ENCODE measurements at regions not wholly inside any gene's neighbourhood (a gene's known extent, or its start where the extent isn't known, plus 50 kb on each side); places are given as distances from the start of the nearest gene placed in this dataset.

DNA sequence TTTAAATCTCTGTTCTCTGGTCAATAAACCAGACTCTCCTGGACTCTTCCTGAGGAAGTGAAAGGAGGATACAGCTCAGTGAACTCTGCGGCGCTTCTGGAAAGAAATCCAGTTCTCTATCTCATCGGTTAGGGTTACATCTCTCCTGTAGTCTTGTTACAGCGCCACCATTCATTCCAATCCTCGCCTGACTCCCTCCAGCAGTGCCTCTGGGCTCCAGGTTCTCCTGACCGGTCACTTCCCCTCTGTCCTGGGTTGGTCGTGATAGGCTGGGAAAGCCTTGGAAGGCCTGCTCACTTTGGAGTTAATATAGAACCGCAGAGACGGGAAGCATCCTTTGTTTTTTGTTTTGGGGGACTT is 97.0 kb upstream of the STOX2 start (continued):
- TF ChIP-seq, protein P1, sequence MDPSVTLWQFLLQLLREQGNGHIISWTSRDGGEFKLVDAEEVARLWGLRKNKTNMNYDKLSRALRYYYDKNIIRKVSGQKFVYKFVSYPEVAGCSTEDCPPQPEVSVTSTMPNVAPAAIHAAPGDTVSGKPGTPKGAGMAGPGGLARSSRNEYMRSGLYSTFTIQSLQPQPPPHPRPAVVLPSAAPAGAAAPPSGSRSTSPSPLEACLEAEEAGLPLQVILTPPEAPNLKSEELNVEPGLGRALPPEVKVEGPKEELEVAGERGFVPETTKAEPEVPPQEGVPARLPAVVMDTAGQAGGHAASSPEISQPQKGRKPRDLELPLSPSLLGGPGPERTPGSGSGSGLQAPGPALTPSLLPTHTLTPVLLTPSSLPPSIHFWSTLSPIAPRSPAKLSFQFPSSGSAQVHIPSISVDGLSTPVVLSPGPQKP (IDR thresholded peaks at IDR 0.05; ENCODE audit: low read depth, low read length) = no peak
- TF ChIP-seq, protein P2, sequence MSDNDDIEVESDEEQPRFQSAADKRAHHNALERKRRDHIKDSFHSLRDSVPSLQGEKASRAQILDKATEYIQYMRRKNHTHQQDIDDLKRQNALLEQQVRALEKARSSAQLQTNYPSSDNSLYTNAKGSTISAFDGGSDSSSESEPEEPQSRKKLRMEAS (IDR thresholded peaks at IDR 0.05) = no peak
- TF ChIP-seq FOSL2 (IDR thresholded peaks at IDR 0.05) (no peak), FOSL2 (CRISPR knock-in tag; IDR thresholded peaks at IDR 0.05) (no peak), POLR2AphosphoS2 (conservative IDR thresholded peaks at IDR 0.05; ENCODE audit: low read length) (no peak)

DNA sequence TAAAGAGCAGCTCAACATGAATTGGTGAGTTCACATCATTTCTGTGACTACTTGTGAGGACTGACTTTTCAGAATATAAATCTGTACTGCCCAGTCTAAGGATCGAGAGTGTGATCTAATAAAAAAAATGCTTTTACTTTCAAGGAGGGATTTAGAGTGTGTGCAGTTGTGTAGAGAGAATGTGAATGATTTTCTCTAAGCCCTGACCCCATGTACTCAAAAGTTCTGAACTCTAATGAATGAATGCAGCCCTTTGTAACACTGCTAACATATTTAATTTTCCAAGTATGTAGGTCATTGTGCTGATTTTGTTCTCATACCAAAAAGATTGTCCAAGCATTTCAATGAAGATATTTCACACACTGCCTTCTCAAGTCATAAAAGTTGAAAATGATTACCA is 92.5 kb upstream of the STOX2 start:
- DNase-seq (ENCODE audit: low read depth in 1 of 2, low spot score in 1 of 2) = no peak
- TF ChIP-seq RARB (CRISPR knock-in tag; IDR thresholded peaks at IDR 0.05) (no peak), RAD21 (conservative IDR thresholded peaks at IDR 0.05 in 1 of 2, IDR thresholded peaks at IDR 0.05 in 1 of 2) (no peak), GATA3 (IDR thresholded peaks at IDR 0.05; ENCODE audit: borderline replicate concordance) (no peak), CBX2 (IDR thresholded peaks at IDR 0.05; ENCODE audit: borderline replicate concordance, low read depth) (no peak), FOSL2 (IDR thresholded peaks at IDR 0.05) (no peak), FOSL2 (CRISPR knock-in tag; IDR thresholded peaks at IDR 0.05) (no peak), CBX8 (IDR thresholded peaks at IDR 0.05) (no peak), KDM1A (IDR thresholded peaks at IDR 0.05; ENCODE audit: low read depth) (no peak), RNF2 (IDR thresholded peaks at IDR 0.05; ENCODE audit: borderline replicate concordance, low read depth) (no peak), ZFP36 (IDR thresholded peaks at IDR 0.05; ENCODE audit: borderline replicate concordance, partially characterized antibody) (no peak), EHF (CRISPR knock-in tag; IDR thresholded peaks at IDR 0.05) (no peak), HOXB13 (CRISPR knock-in tag; IDR thresholded peaks at IDR 0.05; ENCODE audit: low read depth) (no peak), POLR2A (IDR thresholded peaks at IDR 0.05; ENCODE audit: low read length) (no peak), HOXA7 (CRISPR knock-in tag; IDR thresholded peaks at IDR 0.05) (no peak), JUNB (IDR thresholded peaks at IDR 0.05) (no peak), BHLHE40 (IDR thresholded peaks at IDR 0.05; ENCODE audit: low read depth, low read length) (no peak), ESRRA (IDR thresholded peaks at IDR 0.05; ENCODE audit: borderline replicate concordance, low read length) (no peak), TP53 (CRISPR knock-in tag; IDR thresholded peaks at IDR 0.05) (no peak)
- TF ChIP-seq, protein P3, sequence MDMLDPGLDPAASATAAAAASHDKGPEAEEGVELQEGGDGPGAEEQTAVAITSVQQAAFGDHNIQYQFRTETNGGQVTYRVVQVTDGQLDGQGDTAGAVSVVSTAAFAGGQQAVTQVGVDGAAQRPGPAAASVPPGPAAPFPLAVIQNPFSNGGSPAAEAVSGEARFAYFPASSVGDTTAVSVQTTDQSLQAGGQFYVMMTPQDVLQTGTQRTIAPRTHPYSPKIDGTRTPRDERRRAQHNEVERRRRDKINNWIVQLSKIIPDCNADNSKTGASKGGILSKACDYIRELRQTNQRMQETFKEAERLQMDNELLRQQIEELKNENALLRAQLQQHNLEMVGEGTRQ (IDR thresholded peaks at IDR 0.05) = no peak
- TF ChIP-seq, protein P1 (IDR thresholded peaks at IDR 0.05; ENCODE audit: low read depth, low read length) = no peak
- TF ChIP-seq, protein P4, sequence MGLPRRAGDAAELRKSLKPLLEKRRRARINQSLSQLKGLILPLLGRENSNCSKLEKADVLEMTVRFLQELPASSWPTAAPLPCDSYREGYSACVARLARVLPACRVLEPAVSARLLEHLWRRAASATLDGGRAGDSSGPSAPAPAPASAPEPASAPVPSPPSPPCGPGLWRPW (IDR thresholded peaks at IDR 0.05) = no peak
- Histone ChIP-seq H3K4me3 (no peak overlapping the region), H3K27ac (no peak overlapping the region), H3K4me1 (no peaks in the 10 kb centered on the region), H3K9me3 (no peaks in the 10 kb centered on the region; the same call in 2 of the 3 replicates), H3K4me2 (no peak overlapping the region)
- CTCF ChIA-PET = no interaction called here
- ATAC-seq = no peak
- POLR2A ChIA-PET = no interaction called here
- 63% methylated on average over 1 of the region's 1 CpG for WGBS (ENCODE audit: missing lambda C conversion rate)
- FAIRE-seq = no peak

DNA sequence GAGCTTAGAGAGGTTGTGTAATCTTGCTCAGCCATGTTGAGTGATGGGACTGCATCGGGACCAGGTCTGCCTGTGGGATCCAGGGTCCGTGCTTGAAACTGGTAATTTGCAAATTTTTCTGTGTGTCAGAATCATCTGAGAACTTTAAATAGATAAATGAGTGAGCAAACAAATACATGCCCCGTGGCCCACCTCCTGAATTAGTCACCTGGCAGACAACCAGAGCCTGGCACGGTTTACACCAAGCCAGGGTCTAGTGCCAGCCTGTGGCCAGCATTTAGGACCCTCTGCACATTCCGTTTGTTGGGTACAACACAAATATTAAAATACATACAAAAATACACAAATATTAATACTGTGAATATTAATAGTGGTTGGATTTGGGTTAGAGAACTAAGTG is 90.6 kb upstream of the STOX2 start:
- POLR2A ChIA-PET = no interaction called here
- DNase-seq (ENCODE audit: low read depth in 1 of 2, low spot score in 1 of 2) (no peak), FAIRE-seq (no peak), ATAC-seq (no peak)
- Histone ChIP-seq H3K4me3 (no peak overlapping the region), H3K4me1 (no peaks in the 10 kb centered on the region), H3K27ac (no peak overlapping the region), H3K4me2 (no peak overlapping the region), H3K9me3 (no peaks in the 10 kb centered on the region; the same call in 2 of the 3 replicates)
- CTCF ChIA-PET = no interaction called here
- WGBS (ENCODE audit: missing lambda C conversion rate) = 53% methylated on average over 5 of the region's 5 CpGs
- no peak for TF ChIP-seq EHF (CRISPR knock-in tag; IDR thresholded peaks at IDR 0.05)
- TF ChIP-seq, protein P5, sequence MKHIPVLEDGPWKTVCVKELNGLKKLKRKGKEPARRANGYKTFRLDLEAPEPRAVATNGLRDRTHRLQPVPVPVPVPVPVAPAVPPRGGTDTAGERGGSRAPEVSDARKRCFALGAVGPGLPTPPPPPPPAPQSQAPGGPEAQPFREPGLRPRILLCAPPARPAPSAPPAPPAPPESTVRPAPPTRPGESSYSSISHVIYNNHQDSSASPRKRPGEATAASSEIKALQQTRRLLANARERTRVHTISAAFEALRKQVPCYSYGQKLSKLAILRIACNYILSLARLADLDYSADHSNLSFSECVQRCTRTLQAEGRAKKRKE (CRISPR knock-in tag; IDR thresholded peaks at IDR 0.05; ENCODE audit: low read depth) = no peak
- TF ChIP-seq HDAC2 (IDR thresholded peaks at IDR 0.05) = no peak
- TF ChIP-seq, protein P6, sequence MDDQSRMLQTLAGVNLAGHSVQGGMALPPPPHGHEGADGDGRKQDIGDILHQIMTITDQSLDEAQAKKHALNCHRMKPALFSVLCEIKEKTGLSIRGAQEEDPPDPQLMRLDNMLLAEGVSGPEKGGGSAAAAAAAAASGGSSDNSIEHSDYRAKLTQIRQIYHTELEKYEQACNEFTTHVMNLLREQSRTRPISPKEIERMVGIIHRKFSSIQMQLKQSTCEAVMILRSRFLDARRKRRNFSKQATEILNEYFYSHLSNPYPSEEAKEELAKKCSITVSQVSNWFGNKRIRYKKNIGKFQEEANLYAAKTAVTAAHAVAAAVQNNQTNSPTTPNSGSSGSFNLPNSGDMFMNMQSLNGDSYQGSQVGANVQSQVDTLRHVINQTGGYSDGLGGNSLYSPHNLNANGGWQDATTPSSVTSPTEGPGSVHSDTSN (IDR thresholded peaks at IDR 0.05) = no peak
- TF ChIP-seq CEBPB (IDR thresholded peaks at IDR 0.05) = no peak
- TF ChIP-seq RARB (CRISPR knock-in tag; IDR thresholded peaks at IDR 0.05) = no peak
- no peak for TF ChIP-seq MAZ (IDR thresholded peaks at IDR 0.05; ENCODE audit: borderline replicate concordance, low read depth, low read length)
- no peak for TF ChIP-seq FOXS1 (CRISPR knock-in tag; IDR thresholded peaks at IDR 0.05)
- TF ChIP-seq, protein P4 (IDR thresholded peaks at IDR 0.05) = no peak
- no peak for TF ChIP-seq SMC3 (IDR thresholded peaks at IDR 0.05)
- no peak for TF ChIP-seq SREBF2 (IDR thresholded peaks at IDR 0.05)
